Neural progenitor cell (in vitro differentiated cells): ENCODE measurements at regions not wholly inside any gene's neighbourhood (a gene's known extent, or its start where the extent isn't known, plus 50 kb on each side); places are given as distances from the start of the nearest gene placed in this dataset.

Source experiments
- DNase-seq: peaks from one replicate; pipeline ENCODE4 v3.0.0-alpha.2; 2016; ENCODE audit warnings: low spot score
- H2AFZ ChIP-seq: fragments of 200-600 bp; sonication (generic); replicated peaks from 2 replicates; pipeline ENCODE4 v1.6.1; 2016; ENCODE audit warnings: antibody characterized with exemption
- H3F3A ChIP-seq: fragments of 200-600 bp; sonication (generic); 2 replicates; pipeline ENCODE4 v1.6.1; 2016; ENCODE audit warnings: antibody characterized with exemption, low read depth
- H3K27ac ChIP-seq: fragments of 200-600 bp; sonication (generic); 2 replicates; pipeline ENCODE4 v1.5.1; 2016; ENCODE audit warnings: mild to moderate bottlenecking
- H3K27me3 ChIP-seq: fragments of 200-600 bp; sonication (generic); 2 replicates; pipeline ENCODE4 v1.6.1; 2016; ENCODE audit warnings: mild to moderate bottlenecking, moderate library complexity
- H3K36me3 ChIP-seq: fragments of 200-600 bp; sonication (generic); 2 replicates; pipeline ENCODE4 v1.5.1; 2016
- H3K4me1 ChIP-seq: fragments of 200-600 bp; sonication (generic); 2 replicates; pipeline ENCODE4 v1.6.1; 2016; ENCODE audit warnings: mixed run types
- H3K4me2 ChIP-seq: fragments of 200-600 bp; sonication (generic); 2 replicates; pipeline ENCODE4 v1.6.1; 2016
- H3K4me3 ChIP-seq: fragments of 200-600 bp; sonication (generic); 2 replicates; pipeline ENCODE4 v1.5.1; 2016
- H3K79me2 ChIP-seq: fragments of 200-600 bp; sonication (generic); 2 replicates; pipeline ENCODE4 v1.6.1; 2016; ENCODE audit warnings: low read depth
- H3K9ac ChIP-seq: fragments of 200-600 bp; sonication (generic); 2 replicates; pipeline ENCODE4 v1.6.1; 2016
- H3K9me3 ChIP-seq: fragments of 200-600 bp; sonication (generic); 2 replicates; pipeline ENCODE4 v1.5.1; 2016; ENCODE audit warnings: low read depth
- H4K20me1 ChIP-seq: fragments of 200-600 bp; sonication (generic); 2 replicates; pipeline ENCODE4 v1.6.1; 2016; ENCODE audit warnings: low read depth
- H3K27ac Mint-ChIP-seq: 3 replicates; pipeline ENCODE4 v1.8.0; 2021; ENCODE audit warnings: mixed read lengths
- H3K27me3 Mint-ChIP-seq: 2 replicates; pipeline ENCODE4 v1.8.0; 2022; ENCODE audit warnings: low read depth, mild to moderate bottlenecking, inconsistent platforms, moderate library complexity, mixed read lengths; ENCODE audit not compliant: insufficient read depth
- H3K36me3 Mint-ChIP-seq: 3 replicates; pipeline ENCODE4 v1.8.0; 2021; ENCODE audit warnings: mixed read lengths
- H3K4me1 Mint-ChIP-seq: 3 replicates; pipeline ENCODE4 v1.8.0; 2021; ENCODE audit warnings: mixed read lengths
- H3K4me3 Mint-ChIP-seq: 3 replicates; pipeline ENCODE4 v1.8.0; 2021; ENCODE audit warnings: mild to moderate bottlenecking, moderate library complexity, mixed read lengths
- H3K9me3 Mint-ChIP-seq: 3 replicates; pipeline ENCODE4 v1.8.0; 2020; ENCODE audit warnings: mixed read lengths
- EZH2 ChIP-seq: fragments of 200-600 bp; sonication (generic); IDR thresholded peaks from 2 replicates; pipeline ENCODE4 v1.6.1; 2017; ENCODE audit warnings: antibody characterized with exemption, mild to moderate bottlenecking, moderate library complexity
- EZH2phosphoT487 ChIP-seq: fragments of 200-600 bp; sonication (generic); IDR thresholded peaks from 2 replicates; pipeline ENCODE4 v1.6.1; 2017; ENCODE audit warnings: antibody characterized with exemption
- TF ChIP-seq, protein P1 (sequence below): fragments of 200-600 bp; sonication (generic); IDR thresholded peaks from 2 replicates; pipeline ENCODE4 v1.5.1; 2017; ENCODE audit warnings: antibody characterized with exemption, mild to moderate bottlenecking

DNA sequence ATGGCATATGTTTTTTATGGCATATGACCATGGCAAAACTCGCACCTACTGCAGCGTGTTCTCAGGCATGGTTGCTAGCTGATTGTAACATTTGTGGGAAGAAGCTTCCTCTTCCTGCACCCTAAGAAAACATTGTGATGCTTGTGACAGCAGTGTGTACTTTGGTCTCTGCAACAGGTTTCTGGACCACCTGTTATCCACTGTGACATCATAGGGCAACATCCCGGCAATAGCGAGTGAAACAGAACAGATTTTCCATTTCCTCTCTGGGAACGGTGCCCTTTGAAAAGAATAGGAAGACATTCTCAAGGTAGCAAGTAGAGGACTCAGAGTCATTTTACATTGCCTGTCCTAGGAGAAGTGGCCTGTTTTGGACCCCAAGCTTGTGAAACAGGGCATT, 135.4 kb upstream of the TRHDE start:
- no peaks in the 10 kb centered on the region for H3K27me3 ChIP-seq
- no peaks in the 10 kb centered on the region for H3K36me3 Mint-ChIP-seq
- no peaks in the 10 kb centered on the region for H4K20me1 ChIP-seq
- H2AFZ ChIP-seq = no peak overlapping the region
- H3K9me3 ChIP-seq = no peaks in the 10 kb centered on the region
- H3K9ac ChIP-seq = no peak overlapping the region
- H3K4me3 ChIP-seq = no peak overlapping the region
- H3K4me2 ChIP-seq = no peak overlapping the region
- peaks cover 6% of the 10 kb centered on the region for H3K4me1 ChIP-seq
- H3K27me3 Mint-ChIP-seq = peaks cover 2% of the 10 kb centered on the region
- H3K27ac Mint-ChIP-seq = no peak overlapping the region
- H3K79me2 ChIP-seq = no peaks in the 10 kb centered on the region
- no peak overlapping the region for H3K27ac ChIP-seq
- H3K9me3 Mint-ChIP-seq = no peaks in the 10 kb centered on the region
- H3K4me3 Mint-ChIP-seq = no peak overlapping the region
- TF ChIP-seq, protein P1, sequence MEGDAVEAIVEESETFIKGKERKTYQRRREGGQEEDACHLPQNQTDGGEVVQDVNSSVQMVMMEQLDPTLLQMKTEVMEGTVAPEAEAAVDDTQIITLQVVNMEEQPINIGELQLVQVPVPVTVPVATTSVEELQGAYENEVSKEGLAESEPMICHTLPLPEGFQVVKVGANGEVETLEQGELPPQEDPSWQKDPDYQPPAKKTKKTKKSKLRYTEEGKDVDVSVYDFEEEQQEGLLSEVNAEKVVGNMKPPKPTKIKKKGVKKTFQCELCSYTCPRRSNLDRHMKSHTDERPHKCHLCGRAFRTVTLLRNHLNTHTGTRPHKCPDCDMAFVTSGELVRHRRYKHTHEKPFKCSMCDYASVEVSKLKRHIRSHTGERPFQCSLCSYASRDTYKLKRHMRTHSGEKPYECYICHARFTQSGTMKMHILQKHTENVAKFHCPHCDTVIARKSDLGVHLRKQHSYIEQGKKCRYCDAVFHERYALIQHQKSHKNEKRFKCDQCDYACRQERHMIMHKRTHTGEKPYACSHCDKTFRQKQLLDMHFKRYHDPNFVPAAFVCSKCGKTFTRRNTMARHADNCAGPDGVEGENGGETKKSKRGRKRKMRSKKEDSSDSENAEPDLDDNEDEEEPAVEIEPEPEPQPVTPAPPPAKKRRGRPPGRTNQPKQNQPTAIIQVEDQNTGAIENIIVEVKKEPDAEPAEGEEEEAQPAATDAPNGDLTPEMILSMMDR = no peak
- no peak for TF ChIP-seq EZH2
- TF ChIP-seq EZH2phosphoT487 = no peak
- peaks cover under 1% of the 10 kb centered on the region for H3F3A ChIP-seq
- DNase-seq = no peak
- peaks cover 2% of the 10 kb centered on the region for H3K4me1 Mint-ChIP-seq
- no peaks in the 10 kb centered on the region for H3K36me3 ChIP-seq

DNA sequence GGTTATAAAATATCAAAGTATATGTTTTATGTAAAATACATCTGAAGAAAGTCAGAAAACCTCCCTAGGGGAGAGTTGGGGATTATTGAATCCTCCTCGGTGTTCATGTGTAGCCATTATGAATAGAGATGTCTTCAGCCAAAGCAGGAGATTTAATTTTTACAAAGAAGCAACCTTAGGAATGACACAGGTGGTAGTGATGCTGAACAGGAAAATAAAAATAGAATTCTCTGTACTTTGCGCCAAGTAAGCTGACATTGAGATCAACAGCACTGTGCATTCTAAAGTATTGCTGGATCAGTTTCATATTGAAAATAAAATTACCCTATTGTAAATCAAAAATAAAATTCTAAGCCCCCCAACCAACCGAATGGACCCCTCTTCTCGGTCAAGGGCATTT, 132.8 kb upstream of the TRHDE start:
- no peaks in the 10 kb centered on the region for H3K79me2 ChIP-seq
- Mint-ChIP-seq H3K9me3 (no peaks in the 10 kb centered on the region), H3K27ac (no peak overlapping the region), H3K27me3 (no peaks in the 10 kb centered on the region), H3K4me3 (no peak overlapping the region), H3K4me1 (peaks cover 2% of the 10 kb centered on the region), H3K36me3 (no peaks in the 10 kb centered on the region)
- H3K4me3 ChIP-seq = no peak overlapping the region
- TF ChIP-seq EZH2phosphoT487 (no peak), EZH2 (no peak)
- TF ChIP-seq, protein P1 = no peak
- H3K27ac ChIP-seq = no peak overlapping the region
- no peaks in the 10 kb centered on the region for H3K27me3 ChIP-seq
- no peak overlapping the region for H3K9ac ChIP-seq
- no peaks in the 10 kb centered on the region for H3K4me1 ChIP-seq
- H3K36me3 ChIP-seq = no peaks in the 10 kb centered on the region
- no peak for DNase-seq
- no peak overlapping the region for H3K4me2 ChIP-seq
- no peaks in the 10 kb centered on the region for H3F3A ChIP-seq
- no peak overlapping the region for H2AFZ ChIP-seq
- H4K20me1 ChIP-seq = no peaks in the 10 kb centered on the region
- no peaks in the 10 kb centered on the region for H3K9me3 ChIP-seq

DNA sequence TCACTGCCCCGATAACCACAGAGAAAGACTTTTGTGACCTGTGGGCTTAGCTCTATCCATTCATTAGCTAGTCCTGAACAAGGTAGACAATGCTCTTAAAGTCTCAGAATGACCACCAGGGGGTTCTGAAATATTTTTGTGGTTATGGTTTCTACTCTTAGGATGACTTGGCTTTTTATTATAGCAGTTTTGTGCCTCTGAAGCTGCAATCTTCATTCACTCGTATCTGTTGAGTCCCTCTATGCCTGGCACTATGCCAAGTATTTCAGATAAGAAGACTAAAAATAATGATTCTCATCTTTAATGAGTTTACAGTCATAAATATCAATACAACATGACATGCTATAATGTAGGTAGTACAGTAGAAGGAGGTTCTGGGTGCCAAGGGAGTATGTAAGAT, 130.8 kb upstream of the TRHDE start:
- peaks cover 2% of the 10 kb centered on the region for H3K4me1 Mint-ChIP-seq
- no peak overlapping the region for H3K9ac ChIP-seq
- no peaks in the 10 kb centered on the region for H3K36me3 ChIP-seq
- H3K27ac ChIP-seq = no peak overlapping the region
- H3K27ac Mint-ChIP-seq = no peak overlapping the region
- H3K27me3 Mint-ChIP-seq = no peaks in the 10 kb centered on the region
- no peaks in the 10 kb centered on the region for H3K79me2 ChIP-seq
- H3K4me2 ChIP-seq = no peak overlapping the region
- H3K36me3 Mint-ChIP-seq = no peaks in the 10 kb centered on the region
- H3K9me3 ChIP-seq = no peaks in the 10 kb centered on the region
- TF ChIP-seq, protein P1 = peak; percentile 17
- TF ChIP-seq EZH2phosphoT487 = no peak
- TF ChIP-seq EZH2 = no peak
- H3K4me3 ChIP-seq = no peak overlapping the region
- no peak overlapping the region for H3K4me3 Mint-ChIP-seq
- no peaks in the 10 kb centered on the region for H3F3A ChIP-seq
- no peaks in the 10 kb centered on the region for H4K20me1 ChIP-seq
- no peaks in the 10 kb centered on the region for H3K27me3 ChIP-seq
- H3K9me3 Mint-ChIP-seq = no peaks in the 10 kb centered on the region
- no peaks in the 10 kb centered on the region for H3K4me1 ChIP-seq
- no peak overlapping the region for H2AFZ ChIP-seq
- no peak for DNase-seq
